PFSK-1 (cell line): ENCODE measurements at regions not wholly inside any gene's neighbourhood (a gene's known extent, or its start where the extent isn't known, plus 50 kb on each side); places are given as distances from the start of the nearest gene placed in this dataset.

Source experiments
- POLR2AphosphoS5 ChIP-seq: IDR thresholded peaks from 2 replicates; pipeline ENCODE4 v1.6.1; 2012; ENCODE audit warnings: low read depth, mild to moderate bottlenecking, control low read depth, low read length, moderate library complexity
- TF ChIP-seq, protein P1 (sequence below), 2 experiments: IDR thresholded peaks; 2 replicates each; pipeline versions ENCODE4 v1.6.1 to v1.8.0; 2011 to 2012; ENCODE audit warnings: low read depth in 2 of 2, low read length in 2 of 2, control low read depth in 1 of 2, inconsistent platforms in 1 of 2, mild to moderate bottlenecking in 1 of 2, moderate library complexity in 1 of 2; ENCODE audit not compliant: insufficient read depth in 1 of 2

DNA sequence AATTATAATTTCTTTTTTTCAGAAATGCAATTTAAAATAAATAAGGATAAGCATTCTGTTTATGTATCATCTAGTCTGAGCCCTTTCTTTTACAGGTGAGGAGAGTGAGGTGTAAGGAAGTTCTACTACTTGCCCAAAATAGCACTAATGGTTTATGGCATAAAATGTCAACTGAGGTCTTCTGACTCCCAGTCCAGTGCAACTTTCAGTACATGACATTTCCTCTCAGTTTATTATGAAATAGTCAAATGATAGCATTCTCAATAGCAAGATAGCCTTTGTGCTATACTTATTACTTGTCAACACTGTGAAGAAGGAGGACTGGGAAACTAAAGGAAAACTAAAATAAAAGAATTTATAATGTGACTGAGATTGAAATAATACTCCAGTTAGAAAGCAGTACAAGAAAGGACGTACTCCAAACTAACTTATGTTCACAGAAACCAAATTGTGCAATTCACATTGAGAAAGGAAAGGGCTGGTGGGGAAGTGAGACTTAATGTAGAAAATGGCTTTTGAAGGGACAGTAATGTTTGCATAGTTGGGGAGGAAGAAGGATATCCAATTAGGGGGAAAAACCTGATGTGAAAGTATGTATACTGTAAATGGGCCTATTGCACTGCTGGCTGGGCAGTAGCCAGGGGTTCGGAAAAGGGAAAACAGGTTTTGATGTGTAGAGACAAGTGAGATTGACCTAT lies 166.7 kb upstream of the ZEB2 start:
- TF ChIP-seq, protein P1, sequence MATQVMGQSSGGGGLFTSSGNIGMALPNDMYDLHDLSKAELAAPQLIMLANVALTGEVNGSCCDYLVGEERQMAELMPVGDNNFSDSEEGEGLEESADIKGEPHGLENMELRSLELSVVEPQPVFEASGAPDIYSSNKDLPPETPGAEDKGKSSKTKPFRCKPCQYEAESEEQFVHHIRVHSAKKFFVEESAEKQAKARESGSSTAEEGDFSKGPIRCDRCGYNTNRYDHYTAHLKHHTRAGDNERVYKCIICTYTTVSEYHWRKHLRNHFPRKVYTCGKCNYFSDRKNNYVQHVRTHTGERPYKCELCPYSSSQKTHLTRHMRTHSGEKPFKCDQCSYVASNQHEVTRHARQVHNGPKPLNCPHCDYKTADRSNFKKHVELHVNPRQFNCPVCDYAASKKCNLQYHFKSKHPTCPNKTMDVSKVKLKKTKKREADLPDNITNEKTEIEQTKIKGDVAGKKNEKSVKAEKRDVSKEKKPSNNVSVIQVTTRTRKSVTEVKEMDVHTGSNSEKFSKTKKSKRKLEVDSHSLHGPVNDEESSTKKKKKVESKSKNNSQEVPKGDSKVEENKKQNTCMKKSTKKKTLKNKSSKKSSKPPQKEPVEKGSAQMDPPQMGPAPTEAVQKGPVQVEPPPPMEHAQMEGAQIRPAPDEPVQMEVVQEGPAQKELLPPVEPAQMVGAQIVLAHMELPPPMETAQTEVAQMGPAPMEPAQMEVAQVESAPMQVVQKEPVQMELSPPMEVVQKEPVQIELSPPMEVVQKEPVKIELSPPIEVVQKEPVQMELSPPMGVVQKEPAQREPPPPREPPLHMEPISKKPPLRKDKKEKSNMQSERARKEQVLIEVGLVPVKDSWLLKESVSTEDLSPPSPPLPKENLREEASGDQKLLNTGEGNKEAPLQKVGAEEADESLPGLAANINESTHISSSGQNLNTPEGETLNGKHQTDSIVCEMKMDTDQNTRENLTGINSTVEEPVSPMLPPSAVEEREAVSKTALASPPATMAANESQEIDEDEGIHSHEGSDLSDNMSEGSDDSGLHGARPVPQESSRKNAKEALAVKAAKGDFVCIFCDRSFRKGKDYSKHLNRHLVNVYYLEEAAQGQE (IDR thresholded peaks at IDR 0.05; ENCODE audit: insufficient read depth in 1 of 2, low read depth in 2 of 2, low read length in 2 of 2) = no peak
- no peak for TF ChIP-seq POLR2AphosphoS5
